HG03139 (cell line): ENCODE measurements at regions not wholly inside any gene's neighbourhood (a gene's known extent, or its start where the extent isn't known, plus 50 kb on each side); places are given as distances from the start of the nearest gene placed in this dataset.
"Not testable (repeated sequence)": the region's sequence is repeated elsewhere in the genome, so short reads cannot be mapped to it uniquely, and the experiment has no call there.

Experiments used
- ATAC-seq: cut with Tn5 transposase; IDR thresholded peaks from one replicate; pipeline ENCODE4 v1.9.1; 2021; ENCODE audit not compliant: unreplicated experiment

DNA sequence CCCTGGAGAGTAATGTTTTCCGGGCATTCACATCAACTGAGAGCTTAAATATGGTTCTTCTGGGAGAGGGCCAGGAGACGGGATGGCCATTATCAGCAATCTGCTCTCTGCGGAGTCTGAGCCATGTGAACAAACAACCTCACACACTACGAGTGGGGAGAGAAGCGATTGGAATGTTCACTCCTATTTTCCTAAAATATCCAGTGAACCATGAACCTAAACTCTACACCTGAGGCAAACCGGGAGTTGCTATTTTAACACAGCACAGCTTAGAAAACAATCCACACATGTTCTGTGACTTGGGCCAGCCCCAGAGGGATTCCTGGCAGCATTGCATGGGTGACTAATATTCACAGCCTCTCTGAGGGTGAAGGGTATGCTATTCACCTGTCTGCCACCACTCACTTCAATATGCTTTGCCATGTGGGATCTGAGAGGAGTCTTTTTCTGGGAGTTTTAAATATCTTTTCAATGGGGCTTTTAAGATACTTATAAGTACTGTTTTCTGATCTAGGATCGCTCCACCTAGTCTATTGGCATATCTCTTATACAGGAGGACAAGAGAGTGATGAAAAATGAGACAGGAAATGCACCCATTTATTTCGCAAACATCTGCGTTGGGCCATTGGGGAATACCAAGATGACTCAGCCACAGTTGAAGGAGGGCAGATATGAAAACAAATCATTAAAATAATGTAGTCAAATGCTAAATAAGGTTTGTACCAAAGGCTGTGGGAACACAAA, 72.6 kb upstream of the SERP2 start:
- ATAC-seq = peak; percentile 73

DNA sequence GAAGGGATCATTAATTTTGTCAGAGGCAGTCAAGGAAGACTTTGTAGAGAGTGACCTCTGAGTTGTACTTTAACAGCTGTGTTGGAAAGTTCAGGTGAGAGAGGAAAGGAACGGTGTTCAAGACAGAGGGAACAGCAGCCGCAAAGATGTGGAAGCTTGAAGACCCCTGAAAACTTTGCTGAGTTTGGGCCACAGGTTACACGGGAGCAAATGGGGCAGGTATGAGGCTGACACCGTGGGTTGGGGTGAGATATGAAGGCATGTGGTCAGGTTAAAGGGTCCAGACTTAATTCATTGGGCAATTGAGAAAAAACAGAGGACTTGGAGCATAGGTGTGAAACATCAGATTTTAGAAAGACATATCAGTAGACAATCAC, 72.0 kb upstream of the SERP2 start:
- no peak for ATAC-seq

DNA sequence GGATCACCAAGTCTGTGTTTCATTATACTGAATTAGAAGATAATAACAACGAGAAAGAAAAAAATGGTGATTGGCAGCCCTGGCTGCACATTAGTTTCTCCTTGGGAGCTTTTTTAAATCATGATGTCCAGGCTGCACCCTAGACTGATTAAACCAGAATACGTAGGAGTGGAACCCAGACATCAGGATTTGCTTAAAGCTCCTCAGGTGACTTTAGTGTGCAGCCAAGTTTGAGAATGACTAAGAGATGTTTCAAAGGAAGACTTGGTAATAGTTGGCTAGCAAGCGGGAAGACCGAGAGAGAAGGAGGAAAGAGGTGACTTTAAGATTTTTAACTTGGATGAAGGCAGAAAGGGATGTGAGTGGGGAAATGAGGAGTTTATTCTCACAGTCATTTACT, 71.4 kb upstream of the SERP2 start:
- no peak for ATAC-seq

DNA sequence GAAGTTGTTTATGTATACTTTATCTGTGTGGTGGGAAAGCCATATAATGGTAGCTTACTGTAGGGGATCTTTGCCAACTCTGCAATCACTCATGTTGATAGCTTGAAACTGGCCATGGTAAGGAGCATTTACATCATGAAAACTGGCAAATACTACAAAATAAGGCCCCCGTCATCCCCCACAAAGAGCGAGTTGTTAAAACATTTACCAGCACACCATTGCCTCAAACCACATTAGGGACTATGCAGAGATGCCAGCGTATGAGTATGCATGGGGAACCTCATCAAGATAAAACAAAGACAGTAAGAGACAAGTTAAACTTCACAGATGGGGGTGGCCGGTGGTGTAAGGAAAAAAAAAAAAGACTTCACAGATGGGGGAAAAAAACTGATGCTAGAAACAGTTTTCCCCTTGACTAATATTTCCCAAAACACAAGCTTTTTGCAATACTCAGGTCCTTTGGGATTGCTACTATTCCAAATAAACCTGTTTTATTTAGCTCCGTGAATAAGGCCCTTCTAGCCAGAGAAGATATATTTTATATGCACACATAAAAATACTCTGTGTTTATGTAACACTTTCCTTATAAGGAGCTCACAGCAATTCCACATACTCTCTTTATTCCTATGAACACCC, 70.6 kb upstream of the SERP2 start:
- ATAC-seq = no peak

DNA sequence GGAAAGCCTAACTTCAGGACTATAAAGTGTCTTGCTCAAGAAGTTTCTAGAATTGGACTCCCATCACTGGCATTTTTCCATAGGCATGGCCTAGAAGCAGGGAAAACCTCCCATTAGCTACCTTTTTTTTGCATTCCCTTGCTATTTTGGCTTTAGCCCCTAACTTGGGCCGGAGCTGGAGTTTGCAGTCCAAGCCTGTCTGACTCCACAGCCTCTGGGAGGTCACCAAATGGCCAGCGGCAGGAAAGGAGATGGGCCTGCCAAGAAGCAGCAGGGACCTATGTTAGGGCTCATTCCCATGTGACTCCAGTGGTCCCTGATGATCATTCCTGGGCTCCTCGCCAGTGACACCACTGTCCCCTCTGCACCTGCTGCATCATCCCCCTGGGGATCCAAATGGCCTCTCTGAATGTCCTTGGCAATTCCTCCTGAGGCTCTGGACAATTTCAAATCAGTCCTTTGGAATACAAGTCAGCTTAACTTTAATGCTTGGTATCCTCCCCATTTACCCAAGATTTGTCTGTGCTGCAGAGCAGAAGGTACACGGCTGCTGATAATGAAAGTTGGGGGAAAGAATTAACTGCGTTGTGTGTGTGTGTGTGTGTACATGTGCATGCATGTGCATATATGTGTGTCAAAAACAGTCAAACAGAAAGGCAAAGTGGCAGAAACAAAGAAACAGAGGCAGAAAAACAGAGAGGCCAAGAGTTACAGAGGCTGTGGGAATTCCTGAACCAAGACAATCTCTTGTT, 69.8 kb upstream of the SERP2 start:
- ATAC-seq = no peak

DNA sequence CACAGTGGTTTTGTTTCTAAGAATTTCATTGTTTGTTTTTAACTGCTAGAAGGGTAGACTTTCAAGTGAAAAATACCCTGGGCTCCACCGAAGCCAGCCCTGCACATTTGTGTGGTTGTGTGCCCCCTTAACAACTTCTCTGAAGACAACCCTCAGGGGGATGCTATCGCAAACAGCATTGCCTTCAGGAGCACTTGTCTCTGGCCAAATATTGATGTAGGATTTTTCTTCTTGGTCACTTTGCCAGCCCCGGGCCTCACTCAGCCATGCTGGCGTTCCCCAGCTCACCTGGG, 69.2 kb upstream of the SERP2 start:
- ATAC-seq = no peak

DNA sequence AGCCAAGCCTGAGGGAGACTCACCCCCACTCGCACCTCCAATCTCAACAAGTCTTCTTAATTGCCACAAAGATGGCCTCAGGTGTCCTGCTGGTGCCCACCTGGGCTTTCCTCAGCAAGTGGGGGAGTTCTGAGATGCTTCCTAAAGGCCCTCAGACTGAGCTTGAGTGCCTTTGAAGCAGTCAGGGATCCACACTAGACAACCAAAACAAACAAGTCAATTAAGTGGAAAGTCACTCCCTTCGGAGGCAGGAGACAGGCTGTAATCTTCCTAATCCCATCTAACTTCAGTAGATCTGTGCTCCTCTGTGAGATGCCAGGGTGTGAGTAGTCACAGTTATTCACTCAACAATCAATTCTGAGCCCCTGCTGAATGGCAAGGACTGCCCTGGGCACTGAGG, 68.3 kb upstream of the SERP2 start:
- ATAC-seq = no peak

DNA sequence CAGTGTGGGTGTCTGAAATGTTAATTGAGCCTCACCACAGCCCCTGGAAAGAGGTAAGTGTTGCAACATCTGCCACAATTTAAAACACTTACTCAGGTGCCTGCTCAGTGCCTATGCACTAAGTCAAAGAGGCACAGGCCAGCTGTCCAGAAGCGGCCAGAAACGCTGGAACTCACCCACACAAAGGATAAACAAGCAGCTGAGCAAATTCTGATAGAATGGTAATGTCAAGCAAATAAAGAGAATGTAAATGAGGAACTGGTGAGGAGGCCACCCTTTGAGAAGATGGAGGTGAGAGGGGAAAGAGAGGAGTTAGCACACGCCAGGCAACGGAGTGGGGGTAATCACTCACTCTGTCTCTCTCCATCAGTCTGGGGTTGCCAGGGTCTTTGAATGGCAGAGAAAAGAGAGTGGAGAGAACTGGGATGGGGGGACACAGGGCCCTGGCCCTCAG, 67.7 kb upstream of the SERP2 start:
- ATAC-seq = no peak

DNA sequence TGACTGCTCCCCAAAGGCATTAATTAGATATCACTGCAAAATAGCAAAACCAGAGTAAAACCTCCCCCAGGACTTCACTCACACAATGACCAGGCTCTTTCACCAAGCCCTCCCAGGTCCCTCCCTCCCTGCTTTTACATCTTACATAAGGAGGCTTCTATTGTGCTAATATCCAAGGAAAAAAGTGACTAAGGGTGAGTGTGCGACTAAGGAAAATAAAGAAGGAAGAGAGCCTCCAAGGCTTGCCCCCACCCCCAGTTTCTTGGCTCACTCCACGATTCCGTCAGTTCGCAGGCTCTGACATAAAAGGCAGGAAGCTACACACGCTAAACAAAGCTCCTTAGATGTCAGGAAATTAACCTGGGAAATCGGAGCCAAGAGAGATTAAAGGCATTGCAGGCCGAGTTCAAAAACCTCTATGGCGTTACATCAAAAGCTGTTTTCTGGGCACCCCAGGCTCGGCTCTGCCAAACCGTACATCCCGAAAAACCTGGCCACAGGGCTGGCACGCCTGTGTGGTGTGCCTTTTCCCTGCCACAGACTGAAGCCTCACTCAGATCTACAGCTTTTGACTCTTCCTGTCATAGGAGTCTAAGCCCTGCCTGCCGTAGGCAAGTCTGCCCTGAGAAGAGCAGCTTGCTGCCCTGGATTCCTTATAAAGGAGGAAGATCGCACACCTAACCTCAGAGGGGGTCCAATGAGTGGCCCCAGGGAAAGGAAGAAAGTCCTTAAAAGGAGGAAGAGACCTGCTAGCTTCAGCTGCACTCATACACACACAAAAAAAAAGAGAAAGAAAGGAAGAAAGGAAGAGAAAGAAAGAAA, 67.0 kb upstream of the SERP2 start:
- ATAC-seq = no peak

DNA sequence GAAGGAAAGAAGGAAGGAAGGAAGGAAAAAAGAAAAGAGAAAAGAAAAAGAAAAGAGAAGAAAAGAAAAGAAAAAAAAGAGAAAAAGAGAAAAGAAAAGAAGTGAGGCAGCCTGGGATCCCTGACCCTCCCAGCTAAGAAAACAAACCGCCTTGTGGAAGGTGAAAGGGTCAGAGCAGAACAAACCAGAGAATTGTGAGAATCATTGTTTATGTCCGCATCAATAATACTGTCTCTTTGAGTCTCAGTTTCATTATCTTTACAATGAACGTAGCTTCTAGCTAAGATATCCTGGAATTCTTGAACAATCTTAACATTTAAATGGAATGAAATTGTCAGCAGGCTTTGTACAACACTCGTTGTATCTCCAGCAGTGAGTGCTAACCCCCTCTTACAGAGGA, 66.4 kb upstream of the SERP2 start:
- ATAC-seq = no peak

DNA sequence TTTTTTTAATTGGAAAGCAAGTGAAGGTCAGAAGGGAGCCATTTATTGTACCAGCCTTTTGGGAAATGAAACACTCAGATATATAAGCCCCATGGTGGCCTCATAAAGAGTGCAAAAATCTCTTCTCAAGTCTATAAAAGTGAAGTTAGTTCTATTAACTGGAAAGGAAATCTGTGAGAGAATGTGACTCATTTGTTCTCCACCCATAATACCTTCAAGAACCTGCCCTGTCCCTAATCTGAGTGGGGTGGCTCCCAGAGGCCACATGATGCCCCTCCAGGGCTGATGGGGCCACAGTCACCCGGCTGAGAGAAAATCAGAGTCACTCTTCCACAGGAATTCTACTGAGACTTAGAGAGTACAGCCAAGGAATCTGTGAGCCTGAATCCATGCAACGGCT, 65.8 kb upstream of the SERP2 start:
- ATAC-seq = no peak

DNA sequence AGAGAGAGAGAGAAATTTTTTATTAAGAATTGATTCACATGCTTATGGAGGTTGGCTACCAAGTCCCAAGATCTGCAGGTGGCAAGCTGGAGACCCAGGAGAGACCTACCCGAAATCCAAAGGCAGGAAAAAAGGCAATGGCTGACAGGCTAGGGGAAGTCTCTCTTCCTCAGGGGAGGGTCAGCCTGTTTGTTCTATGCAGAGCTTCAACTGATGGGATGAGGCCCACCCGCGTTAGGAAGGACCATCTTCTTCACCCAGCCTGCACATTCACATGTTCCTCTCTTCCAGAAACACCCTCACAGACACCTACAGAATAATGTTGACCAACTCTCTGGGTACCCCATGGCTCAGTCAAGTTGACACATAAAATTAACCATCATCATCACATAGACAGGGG, 65.3 kb upstream of the SERP2 start:
- ATAC-seq = no peak

DNA sequence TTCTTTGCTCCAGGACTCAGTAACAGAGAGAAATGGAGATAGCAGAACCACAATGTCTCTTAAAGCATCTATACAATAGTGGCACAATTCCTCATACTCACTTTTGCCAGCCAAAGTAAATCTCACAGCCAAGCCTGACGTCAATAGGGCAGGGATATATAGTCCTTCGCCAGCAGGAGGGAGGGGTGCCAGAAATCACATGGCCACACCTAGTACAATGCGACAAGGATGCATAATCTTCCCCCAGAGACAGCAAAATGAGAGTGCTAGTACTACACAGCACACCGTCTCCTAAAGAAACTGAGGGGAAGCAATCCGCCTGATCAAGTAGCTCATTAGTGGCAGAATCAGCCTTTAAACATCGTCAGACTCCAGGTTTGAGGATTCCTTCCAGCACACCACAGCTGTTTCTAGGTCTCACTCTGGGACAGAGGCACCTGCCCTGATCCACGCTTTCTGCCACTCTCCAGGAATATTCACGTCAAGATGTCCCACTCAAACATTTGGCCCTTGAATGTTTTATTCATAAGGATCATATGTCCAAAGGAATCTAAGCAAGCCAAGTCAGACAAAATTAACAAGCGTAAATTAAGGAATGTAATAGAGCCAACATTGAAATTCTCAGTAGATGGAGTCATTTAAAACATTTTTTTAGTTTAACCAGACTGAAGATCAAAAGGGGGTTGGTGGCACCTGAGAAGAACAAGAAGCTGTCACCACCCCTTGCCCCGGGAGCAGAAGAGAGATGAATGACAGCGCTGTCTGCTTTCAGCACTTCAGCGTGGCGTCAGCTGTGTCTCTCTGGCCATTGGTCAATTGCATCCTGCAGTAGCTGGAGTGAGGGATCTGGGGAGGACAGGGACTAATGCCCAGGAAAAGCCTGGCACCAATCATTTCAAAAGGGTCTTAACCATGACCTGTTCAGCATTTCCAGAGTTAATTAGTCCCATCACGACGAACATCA, 63.5 kb upstream of the SERP2 start:
- no peak for ATAC-seq

DNA sequence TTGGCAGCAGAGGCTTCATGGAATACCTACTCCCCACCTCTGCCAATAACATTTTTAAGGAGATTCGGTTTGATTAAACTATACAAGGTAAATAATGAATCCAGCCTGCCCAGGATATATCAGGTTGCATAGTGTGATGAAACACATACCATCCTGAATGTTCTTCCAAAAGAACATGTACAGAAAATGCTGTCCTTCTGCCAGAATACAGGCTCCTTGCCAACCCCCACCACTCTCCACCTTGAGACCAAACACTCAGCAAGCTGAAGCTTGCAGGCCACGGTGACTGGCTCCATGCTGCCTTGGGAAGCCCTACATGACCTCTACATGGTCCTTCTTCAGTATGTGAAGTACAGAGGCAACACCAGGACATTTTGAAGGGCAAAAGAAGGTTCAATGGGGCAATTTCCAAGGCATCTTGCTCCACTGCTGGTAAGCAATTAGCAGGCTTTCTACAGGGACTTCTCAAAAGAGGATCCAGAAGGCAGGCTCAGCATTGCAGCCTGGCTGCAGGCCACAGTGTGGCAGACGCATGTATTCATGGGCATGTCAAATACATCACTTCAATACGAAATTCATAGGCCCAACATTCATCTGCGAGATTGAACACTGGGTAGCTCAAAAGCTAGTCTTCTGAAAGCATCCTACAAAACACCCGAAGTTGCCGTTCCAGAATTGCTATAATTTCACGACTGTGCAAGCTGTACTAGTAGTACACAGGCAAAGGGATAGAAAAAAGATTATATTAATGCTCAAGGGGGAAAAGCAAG, 62.4 kb upstream of the SERP2 start:
- ATAC-seq = no peak

DNA sequence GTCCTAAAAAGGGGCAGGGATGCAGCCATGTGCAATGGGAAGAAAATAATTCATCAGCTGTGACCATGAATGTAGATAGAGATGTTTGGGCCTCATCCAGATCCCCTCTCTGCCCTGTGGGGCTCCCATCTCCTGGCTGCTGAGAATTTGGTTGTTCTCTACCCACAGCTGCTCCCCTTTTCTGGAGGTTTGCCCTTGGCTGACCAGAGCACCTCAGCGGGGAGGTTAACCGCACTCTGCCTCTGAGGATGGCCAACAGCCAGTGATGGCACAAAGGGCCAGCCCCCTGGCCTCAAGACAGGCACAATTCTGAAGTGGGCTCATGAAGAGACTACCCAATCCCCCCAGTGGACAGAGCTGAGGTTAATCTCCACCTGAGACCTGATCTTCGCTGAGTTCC, 61.5 kb upstream of the SERP2 start:
- ATAC-seq = no peak

DNA sequence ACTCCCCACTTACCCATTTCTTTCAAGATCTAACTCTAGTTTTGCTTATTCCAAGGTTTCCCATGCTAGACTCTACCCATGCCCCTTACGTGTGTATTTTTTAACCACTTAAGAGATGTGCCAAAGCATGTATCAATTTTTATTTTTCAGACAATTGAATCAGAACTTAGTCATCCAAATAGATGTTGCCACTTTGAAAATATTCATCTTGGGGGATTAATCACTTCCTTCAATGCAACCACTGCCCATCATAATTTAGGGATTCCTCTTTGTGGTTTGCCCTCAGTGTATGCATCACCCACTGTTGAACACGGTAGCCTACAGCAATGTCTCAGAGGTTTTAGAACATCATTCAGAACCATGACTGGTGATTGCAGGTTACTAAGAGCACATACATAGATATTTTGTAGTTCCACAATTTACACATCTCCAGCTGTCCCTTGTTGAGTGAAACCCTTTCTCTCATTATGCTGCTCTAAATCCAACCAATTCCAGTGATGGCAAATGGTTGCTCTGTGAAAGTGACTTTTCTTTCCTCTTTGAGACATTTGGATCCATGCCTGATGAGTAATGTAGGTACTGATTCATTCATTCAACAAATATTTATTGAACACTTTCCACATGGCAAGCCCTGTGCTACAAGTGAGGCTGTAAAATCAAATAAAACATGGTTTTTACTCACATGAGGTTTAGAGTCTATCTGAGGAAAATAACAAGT, 60.6 kb upstream of the SERP2 start:
- ATAC-seq = no peak

DNA sequence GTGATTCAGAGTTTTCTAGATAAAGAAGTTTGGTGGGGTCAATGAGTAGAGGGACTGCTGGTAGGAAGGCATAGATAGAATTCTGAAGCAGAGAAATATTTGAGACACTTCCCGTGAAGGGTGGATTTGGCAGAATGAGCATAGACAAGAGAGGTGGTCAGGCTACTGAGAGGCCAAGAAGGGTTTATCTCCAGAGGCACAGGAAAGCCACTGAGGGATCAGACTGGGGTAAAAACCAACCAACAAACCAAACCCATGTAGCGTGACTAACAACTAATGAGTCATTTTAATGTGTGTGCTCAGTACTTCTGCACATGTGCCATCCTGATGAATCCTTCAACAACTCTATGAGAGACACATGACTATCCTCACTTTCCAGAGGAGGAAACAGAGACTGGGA, 60.0 kb upstream of the SERP2 start:
- no peak for ATAC-seq

DNA sequence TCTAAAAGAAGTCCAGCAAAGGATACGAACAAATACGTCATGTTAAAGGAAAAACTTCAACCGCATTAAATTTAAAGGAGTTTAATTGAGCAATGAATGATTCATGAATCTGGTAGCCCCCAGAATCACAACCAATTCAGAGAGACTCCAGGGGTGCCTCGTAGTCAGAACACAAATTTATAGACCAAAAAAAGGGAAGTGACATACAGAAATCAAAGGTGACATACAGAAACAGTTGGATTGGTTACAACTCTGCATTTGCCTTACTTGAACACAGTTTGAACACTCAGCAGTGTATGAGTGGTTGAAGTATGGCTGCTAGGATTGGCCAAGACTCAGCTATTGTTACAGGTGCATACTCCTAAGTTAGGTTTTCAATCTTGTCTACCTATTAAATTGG, 59.5 kb upstream of the SERP2 start:
- not testable (repeated sequence) for ATAC-seq

DNA sequence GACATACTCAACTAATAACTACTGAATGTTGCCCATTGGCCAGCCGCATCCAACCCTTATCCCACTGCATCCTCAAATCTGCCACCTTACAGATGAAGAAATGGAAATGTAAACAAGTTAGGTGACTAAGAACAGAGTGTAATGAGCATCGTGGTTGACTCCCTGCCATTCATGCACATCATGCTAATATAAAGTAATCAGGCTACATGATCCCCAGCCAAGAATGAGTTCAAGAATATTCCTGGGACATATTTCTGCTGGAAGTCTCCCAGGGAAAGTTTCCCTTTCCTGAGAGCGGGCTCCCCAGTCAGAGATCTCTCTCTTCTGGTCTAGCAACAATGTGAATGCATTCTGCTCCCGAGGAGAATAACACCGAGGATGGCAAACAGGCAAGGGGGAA, 55.9 kb upstream of the SERP2 start:
- ATAC-seq = no peak
